ENCODE measurements at regions not wholly inside any gene's neighbourhood (a gene's known extent, or its start where the extent isn't known, plus 50 kb on each side); places are given as distances from the start of the nearest gene placed in this dataset.

DNA sequence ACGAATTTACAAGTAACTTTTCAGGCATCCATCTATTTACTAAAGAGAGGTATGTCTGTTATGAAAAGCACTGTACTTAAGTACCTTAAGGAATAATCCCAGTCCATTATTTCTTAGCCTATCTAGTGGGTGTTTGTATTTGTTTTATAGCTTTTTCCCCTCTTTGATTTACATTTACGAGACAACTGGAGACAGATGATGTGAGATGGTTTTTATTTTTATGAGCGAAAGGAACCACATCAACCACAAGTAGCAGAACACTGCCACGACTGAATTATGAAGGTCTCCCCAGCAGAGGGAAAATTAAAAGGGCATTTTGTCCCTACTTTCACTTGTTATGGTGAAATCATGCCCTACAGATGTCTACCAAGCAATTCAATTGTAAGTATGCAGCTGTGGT lies 357.8 kb downstream of the NFIB start (continued):
- TF ChIP-seq KLF10 (tag by site-specific recombination; IDR thresholded peaks at IDR 0.05) (peak; percentile 57; the same call in 1 of the 2 replicates), ZNF157 (tag by site-specific recombination; IDR thresholded peaks at IDR 0.05) (no peak), SALL2 (tag by site-specific recombination; IDR thresholded peaks at IDR 0.05; ENCODE audit: borderline replicate concordance) (no peak), ZNF76 (tag by site-specific recombination; IDR thresholded peaks at IDR 0.05; ENCODE audit: borderline replicate concordance, low read depth) (no peak), ZNF292 (tag by site-specific recombination; IDR thresholded peaks at IDR 0.05; ENCODE audit: borderline replicate concordance, low read depth) (no peak), ZNF777 (tag by site-specific recombination; IDR thresholded peaks at IDR 0.05; ENCODE audit: borderline replicate concordance) (no peak), MYNN (tag by site-specific recombination; IDR thresholded peaks at IDR 0.05; ENCODE audit: borderline replicate concordance) (no peak), ZNF561 (tag by site-specific recombination; IDR thresholded peaks at IDR 0.05; ENCODE audit: borderline replicate concordance) (peak; percentile 79), ZNF23 (tag by site-specific recombination; IDR thresholded peaks at IDR 0.05; ENCODE audit: borderline replicate concordance) (no peak), YY2 (tag by site-specific recombination; IDR thresholded peaks at IDR 0.05) (no peak), ZNF629 (tag by site-specific recombination; IDR thresholded peaks at IDR 0.05) (peak; percentile 32; the same call in 1 of the 2 replicates), ZNF174 (tag by site-specific recombination; IDR thresholded peaks at IDR 0.05) (no peak), ZNF521 (tag by site-specific recombination; IDR thresholded peaks at IDR 0.05) (no peak), ZNF677 (tag by site-specific recombination; IDR thresholded peaks at IDR 0.05) (no peak), ZNF626 (tag by site-specific recombination; IDR thresholded peaks at IDR 0.05) (peak; percentile 47; the same call in 1 of the 2 replicates), ZNF707 (tag by site-specific recombination; IDR thresholded peaks at IDR 0.05) (no peak), ZBTB17 (tag by site-specific recombination; IDR thresholded peaks at IDR 0.05) (peak; percentile 44; the same call in 1 of the 2 replicates), ZNF138 (tag by site-specific recombination; IDR thresholded peaks at IDR 0.05; ENCODE audit: borderline replicate concordance) (no peak), ZNF560 (tag by site-specific recombination; IDR thresholded peaks at IDR 0.05; ENCODE audit: borderline replicate concordance) (no peak), OSR2 (tag by site-specific recombination; IDR thresholded peaks at IDR 0.05) (peak; percentile 99), ZNF2 (tag by site-specific recombination; IDR thresholded peaks at IDR 0.05) (peak; percentile 86), MZF1 (tag by site-specific recombination; IDR thresholded peaks at IDR 0.05; ENCODE audit: borderline replicate concordance) (peak; percentile 90), ZNF660 (tag by site-specific recombination; IDR thresholded peaks at IDR 0.05) (no peak)
- TF ChIP-seq, protein P1, sequence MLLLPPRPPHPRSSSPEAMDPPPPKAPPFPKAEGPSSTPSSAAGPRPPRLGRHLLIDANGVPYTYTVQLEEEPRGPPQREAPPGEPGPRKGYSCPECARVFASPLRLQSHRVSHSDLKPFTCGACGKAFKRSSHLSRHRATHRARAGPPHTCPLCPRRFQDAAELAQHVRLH (tag by site-specific recombination; IDR thresholded peaks at IDR 0.05): peak; percentile 96
- TF ChIP-seq, protein P2, sequence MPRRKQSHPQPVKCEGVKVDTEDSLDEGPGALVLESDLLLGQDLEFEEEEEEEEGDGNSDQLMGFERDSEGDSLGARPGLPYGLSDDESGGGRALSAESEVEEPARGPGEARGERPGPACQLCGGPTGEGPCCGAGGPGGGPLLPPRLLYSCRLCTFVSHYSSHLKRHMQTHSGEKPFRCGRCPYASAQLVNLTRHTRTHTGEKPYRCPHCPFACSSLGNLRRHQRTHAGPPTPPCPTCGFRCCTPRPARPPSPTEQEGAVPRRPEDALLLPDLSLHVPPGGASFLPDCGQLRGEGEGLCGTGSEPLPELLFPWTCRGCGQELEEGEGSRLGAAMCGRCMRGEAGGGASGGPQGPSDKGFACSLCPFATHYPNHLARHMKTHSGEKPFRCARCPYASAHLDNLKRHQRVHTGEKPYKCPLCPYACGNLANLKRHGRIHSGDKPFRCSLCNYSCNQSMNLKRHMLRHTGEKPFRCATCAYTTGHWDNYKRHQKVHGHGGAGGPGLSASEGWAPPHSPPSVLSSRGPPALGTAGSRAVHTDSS (tag by site-specific recombination; IDR thresholded peaks at IDR 0.05): no peak
- TF ChIP-seq, protein P3, sequence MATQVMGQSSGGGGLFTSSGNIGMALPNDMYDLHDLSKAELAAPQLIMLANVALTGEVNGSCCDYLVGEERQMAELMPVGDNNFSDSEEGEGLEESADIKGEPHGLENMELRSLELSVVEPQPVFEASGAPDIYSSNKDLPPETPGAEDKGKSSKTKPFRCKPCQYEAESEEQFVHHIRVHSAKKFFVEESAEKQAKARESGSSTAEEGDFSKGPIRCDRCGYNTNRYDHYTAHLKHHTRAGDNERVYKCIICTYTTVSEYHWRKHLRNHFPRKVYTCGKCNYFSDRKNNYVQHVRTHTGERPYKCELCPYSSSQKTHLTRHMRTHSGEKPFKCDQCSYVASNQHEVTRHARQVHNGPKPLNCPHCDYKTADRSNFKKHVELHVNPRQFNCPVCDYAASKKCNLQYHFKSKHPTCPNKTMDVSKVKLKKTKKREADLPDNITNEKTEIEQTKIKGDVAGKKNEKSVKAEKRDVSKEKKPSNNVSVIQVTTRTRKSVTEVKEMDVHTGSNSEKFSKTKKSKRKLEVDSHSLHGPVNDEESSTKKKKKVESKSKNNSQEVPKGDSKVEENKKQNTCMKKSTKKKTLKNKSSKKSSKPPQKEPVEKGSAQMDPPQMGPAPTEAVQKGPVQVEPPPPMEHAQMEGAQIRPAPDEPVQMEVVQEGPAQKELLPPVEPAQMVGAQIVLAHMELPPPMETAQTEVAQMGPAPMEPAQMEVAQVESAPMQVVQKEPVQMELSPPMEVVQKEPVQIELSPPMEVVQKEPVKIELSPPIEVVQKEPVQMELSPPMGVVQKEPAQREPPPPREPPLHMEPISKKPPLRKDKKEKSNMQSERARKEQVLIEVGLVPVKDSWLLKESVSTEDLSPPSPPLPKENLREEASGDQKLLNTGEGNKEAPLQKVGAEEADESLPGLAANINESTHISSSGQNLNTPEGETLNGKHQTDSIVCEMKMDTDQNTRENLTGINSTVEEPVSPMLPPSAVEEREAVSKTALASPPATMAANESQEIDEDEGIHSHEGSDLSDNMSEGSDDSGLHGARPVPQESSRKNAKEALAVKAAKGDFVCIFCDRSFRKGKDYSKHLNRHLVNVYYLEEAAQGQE (tag by site-specific recombination; IDR thresholded peaks at IDR 0.05): no peak
- TF ChIP-seq, protein P4, sequence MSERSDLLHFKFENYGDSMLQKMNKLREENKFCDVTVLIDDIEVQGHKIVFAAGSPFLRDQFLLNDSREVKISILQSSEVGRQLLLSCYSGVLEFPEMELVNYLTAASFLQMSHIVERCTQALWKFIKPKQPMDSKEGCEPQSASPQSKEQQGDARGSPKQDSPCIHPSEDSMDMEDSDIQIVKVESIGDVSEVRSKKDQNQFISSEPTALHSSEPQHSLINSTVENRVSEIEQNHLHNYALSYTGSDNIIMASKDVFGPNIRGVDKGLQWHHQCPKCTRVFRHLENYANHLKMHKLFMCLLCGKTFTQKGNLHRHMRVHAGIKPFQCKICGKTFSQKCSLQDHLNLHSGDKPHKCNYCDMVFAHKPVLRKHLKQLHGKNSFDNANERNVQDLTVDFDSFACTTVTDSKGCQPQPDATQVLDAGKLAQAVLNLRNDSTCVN (tag by site-specific recombination; optimal IDR thresholded peaks at IDR 0.05): no peak
- TF ChIP-seq, protein P5, sequence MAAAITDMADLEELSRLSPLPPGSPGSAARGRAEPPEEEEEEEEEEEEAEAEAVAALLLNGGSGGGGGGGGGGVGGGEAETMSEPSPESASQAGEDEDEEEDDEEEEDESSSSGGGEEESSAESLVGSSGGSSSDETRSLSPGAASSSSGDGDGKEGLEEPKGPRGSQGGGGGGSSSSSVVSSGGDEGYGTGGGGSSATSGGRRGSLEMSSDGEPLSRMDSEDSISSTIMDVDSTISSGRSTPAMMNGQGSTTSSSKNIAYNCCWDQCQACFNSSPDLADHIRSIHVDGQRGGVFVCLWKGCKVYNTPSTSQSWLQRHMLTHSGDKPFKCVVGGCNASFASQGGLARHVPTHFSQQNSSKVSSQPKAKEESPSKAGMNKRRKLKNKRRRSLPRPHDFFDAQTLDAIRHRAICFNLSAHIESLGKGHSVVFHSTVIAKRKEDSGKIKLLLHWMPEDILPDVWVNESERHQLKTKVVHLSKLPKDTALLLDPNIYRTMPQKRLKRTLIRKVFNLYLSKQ (tag by site-specific recombination; IDR thresholded peaks at IDR 0.05; ENCODE audit: borderline replicate concordance): no peak
- TF ChIP-seq, protein P6, sequence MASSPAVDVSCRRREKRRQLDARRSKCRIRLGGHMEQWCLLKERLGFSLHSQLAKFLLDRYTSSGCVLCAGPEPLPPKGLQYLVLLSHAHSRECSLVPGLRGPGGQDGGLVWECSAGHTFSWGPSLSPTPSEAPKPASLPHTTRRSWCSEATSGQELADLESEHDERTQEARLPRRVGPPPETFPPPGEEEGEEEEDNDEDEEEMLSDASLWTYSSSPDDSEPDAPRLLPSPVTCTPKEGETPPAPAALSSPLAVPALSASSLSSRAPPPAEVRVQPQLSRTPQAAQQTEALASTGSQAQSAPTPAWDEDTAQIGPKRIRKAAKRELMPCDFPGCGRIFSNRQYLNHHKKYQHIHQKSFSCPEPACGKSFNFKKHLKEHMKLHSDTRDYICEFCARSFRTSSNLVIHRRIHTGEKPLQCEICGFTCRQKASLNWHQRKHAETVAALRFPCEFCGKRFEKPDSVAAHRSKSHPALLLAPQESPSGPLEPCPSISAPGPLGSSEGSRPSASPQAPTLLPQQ (tag by site-specific recombination; IDR thresholded peaks at IDR 0.05): peak; percentile 97
- TF ChIP-seq, protein P7, sequence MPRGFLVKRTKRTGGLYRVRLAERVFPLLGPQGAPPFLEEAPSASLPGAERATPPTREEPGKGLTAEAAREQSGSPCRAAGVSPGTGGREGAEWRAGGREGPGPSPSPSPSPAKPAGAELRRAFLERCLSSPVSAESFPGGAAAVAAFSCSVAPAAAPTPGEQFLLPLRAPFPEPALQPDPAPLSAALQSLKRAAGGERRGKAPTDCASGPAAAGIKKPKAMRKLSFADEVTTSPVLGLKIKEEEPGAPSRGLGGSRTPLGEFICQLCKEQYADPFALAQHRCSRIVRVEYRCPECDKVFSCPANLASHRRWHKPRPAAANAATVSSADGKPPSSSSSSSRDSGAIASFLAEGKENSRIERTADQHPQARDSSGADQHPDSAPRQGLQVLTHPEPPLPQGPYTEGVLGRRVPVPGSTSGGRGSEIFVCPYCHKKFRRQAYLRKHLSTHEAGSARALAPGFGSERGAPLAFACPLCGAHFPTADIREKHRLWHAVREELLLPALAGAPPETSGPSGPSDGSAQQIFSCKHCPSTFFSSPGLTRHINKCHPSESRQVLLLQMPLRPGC (tag by site-specific recombination; IDR thresholded peaks at IDR 0.05): no peak

Measured in HEK293 (cell line).